PFSK-1 (cell line): ENCODE measurements at regions not wholly inside any gene's neighbourhood (a gene's known extent, or its start where the extent isn't known, plus 50 kb on each side); places are given as distances from the start of the nearest gene placed in this dataset.

Source experiments
- FOXP2 ChIP-seq: optimal IDR thresholded peaks from 2 replicates; pipeline ENCODE3; 2011; ENCODE audit warnings: borderline replicate concordance, control low read depth, inconsistent platforms; ENCODE audit not compliant: insufficient read depth; ENCODE audit errors: extremely low read length, extremely low read depth
- POLR2AphosphoS5 ChIP-seq: IDR thresholded peaks from 2 replicates; pipeline ENCODE4 v1.6.1; 2012; ENCODE audit warnings: low read depth, mild to moderate bottlenecking, control low read depth, low read length, moderate library complexity
- SIN3A ChIP-seq: IDR thresholded peaks from 2 replicates; pipeline ENCODE4 v1.6.1; 2012; ENCODE audit warnings: mild to moderate bottlenecking, low read length, moderate library complexity, borderline replicate concordance; ENCODE audit not compliant: insufficient read depth
- TAF1 ChIP-seq: IDR thresholded peaks from 2 replicates; pipeline ENCODE4 v1.6.1; 2012; ENCODE audit warnings: low read length, control low read depth, borderline replicate concordance; ENCODE audit not compliant: insufficient read depth
- TF ChIP-seq, protein P1 (sequence below), 2 experiments: IDR thresholded peaks; 2 replicates each; pipeline versions ENCODE4 v1.6.1 to v1.8.0; 2011 to 2012; ENCODE audit warnings: low read depth in 2 of 2, low read length in 2 of 2, control low read depth in 1 of 2, inconsistent platforms in 1 of 2, mild to moderate bottlenecking in 1 of 2, moderate library complexity in 1 of 2; ENCODE audit not compliant: insufficient read depth in 1 of 2

DNA sequence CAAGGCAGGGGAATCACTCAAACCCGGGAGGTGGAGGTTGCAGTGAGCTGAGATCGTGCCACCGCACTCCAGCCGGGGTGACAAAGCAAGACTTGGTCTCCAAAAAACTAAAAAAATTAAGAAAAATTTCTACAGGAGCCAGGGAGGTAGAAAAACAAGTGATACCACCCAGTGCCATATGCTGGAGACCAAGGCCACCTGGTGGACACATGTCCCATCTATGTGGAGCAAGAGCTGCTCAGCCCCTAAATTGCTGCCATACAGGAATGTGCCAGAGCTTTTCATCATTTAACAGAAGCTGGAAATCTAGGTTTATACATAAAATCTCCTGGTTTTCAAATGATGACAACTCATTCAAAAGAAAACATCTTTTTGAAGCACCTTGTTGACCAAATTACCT is 61.4 kb upstream of the ELK3 start:
- TF ChIP-seq FOXP2 (no peak), SIN3A (no peak), POLR2AphosphoS5 (no peak), TAF1 (no peak)
- TF ChIP-seq, protein P1, sequence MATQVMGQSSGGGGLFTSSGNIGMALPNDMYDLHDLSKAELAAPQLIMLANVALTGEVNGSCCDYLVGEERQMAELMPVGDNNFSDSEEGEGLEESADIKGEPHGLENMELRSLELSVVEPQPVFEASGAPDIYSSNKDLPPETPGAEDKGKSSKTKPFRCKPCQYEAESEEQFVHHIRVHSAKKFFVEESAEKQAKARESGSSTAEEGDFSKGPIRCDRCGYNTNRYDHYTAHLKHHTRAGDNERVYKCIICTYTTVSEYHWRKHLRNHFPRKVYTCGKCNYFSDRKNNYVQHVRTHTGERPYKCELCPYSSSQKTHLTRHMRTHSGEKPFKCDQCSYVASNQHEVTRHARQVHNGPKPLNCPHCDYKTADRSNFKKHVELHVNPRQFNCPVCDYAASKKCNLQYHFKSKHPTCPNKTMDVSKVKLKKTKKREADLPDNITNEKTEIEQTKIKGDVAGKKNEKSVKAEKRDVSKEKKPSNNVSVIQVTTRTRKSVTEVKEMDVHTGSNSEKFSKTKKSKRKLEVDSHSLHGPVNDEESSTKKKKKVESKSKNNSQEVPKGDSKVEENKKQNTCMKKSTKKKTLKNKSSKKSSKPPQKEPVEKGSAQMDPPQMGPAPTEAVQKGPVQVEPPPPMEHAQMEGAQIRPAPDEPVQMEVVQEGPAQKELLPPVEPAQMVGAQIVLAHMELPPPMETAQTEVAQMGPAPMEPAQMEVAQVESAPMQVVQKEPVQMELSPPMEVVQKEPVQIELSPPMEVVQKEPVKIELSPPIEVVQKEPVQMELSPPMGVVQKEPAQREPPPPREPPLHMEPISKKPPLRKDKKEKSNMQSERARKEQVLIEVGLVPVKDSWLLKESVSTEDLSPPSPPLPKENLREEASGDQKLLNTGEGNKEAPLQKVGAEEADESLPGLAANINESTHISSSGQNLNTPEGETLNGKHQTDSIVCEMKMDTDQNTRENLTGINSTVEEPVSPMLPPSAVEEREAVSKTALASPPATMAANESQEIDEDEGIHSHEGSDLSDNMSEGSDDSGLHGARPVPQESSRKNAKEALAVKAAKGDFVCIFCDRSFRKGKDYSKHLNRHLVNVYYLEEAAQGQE (IDR thresholded peaks at IDR 0.05; ENCODE audit: insufficient read depth in 1 of 2, low read depth in 2 of 2, low read length in 2 of 2), result no peak

DNA sequence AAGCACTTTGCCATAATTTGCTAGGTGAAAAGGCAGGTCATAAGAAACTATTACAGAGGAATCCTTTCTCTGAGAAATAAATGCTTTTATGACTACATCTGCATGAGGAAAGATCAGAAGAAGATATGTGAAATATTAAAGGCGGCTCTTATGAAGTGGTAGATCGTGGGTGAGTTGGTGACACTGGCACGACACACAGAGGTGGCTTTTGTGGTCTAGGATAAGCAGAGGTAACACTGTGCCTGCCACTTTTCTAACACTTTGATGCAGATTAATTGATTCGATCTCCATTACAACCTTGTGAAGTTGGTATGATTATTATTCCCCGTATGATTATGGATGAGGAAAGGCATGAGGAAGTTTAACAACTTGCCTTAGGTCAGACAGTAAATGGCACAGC is 60.0 kb upstream of the ELK3 start:
- TF ChIP-seq POLR2AphosphoS5 (no peak), TAF1 (no peak), SIN3A (no peak), FOXP2 (no peak)
- TF ChIP-seq, protein P1 (IDR thresholded peaks at IDR 0.05; ENCODE audit: insufficient read depth in 1 of 2, low read depth in 2 of 2, low read length in 2 of 2), result no peak

DNA sequence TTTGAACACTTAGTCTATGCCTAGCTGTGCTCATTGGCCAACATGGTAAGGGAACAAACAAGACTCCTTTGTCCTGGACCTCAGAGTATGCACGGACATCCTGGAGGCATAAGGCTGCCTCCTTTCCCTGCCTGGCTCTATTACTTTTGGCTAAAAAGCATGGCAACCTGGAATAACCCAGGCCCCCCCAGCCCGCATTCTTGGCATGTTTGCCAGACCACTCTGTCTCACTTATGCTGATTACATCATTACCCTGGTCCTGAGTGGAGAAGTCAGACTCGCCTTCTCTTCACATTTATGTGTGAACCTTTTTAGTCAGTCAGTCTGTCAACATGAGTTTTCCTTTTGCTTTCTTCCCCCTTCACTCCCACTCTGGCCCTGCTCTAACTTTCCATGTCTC is 58.0 kb upstream of the ELK3 start:
- TF ChIP-seq, protein P1 (IDR thresholded peaks at IDR 0.05; ENCODE audit: insufficient read depth in 1 of 2, low read depth in 2 of 2, low read length in 2 of 2), result no peak
- no peak for TF ChIP-seq POLR2AphosphoS5
- TF ChIP-seq SIN3A, result no peak
- no peak for TF ChIP-seq TAF1
- TF ChIP-seq FOXP2, result no peak

DNA sequence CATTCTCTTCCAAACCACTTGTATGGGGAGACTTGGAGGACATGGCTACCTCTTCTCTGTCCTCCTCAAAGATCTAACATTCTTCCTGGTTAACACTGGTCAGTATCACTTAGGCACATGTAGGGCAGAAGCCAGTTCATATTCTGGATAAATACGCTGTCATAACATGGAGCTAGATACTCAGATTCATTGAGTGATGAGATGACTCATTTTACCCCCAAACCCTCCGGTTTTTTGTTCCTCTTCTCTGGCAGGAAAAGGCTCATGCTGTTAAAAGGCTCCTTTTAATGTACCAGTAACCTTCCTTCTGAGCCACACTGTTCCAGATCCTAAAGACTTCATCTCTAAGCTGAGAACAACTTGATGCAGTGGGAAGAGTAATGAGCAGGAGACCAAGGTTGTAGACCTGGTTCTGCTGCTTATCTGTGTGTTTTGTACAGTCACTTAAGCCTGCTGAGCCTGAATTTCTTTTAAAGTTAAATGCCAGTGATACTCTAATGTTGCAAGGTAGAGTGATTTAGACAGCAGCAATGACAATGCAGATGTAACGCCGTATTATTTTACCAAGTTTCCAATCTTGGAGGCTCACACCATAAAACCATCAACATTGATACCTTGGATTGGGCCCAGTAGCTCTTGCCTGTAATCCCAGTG is 57.3 kb upstream of the ELK3 start:
- TF ChIP-seq TAF1 (no peak), POLR2AphosphoS5 (no peak), FOXP2 (no peak), SIN3A (no peak)
- TF ChIP-seq, protein P1 (IDR thresholded peaks at IDR 0.05; ENCODE audit: insufficient read depth in 1 of 2, low read depth in 2 of 2, low read length in 2 of 2), result no peak

DNA sequence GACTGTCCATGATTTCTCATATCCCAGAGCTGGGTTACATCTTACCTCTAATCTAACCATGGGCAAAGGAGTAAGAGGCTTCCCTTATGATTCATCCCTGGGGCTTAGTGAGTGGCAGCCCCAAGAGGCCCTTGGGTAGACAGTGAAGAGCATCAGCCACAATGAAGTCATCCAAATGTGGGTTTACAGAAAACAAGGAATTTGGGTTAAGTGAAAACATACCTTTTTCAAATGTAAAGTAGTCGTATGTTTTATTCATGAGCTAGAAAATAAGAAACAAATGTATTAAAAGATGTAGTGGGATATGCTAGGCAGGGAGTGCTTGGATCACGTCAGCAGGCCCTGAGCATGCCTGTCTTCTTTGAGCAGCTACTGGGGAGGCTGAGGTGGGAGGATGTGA is 54.0 kb upstream of the ELK3 start:
- no peak for TF ChIP-seq SIN3A
